ENCODE measurements at regions not wholly inside any gene's neighbourhood (a gene's known extent, or its start where the extent isn't known, plus 50 kb on each side); places are given as distances from the start of the nearest gene placed in this dataset.
"Not testable (repeated sequence)": the region's sequence is repeated elsewhere in the genome, so short reads cannot be mapped to it uniquely, and the experiment has no call there.

DNA sequence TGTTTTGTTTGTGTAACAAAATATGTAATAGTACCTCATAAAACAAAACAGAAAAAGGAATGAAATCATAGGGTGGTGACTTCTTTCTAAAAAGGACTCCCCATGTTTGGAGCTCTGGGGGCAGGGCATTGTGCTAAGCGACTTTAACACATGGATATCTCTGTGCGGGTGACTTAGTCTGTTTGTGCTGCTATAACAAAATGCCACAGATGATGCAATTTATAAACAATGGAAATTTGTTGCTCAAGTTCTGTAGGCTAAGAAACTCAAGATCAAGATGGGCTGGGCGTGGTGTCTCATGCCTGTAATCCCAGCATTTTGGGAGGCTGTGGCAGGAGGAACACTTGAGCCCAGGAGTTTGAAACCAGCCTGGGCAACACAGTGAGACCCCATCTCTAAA is 85.4 kb upstream of the SIM2 start:
- DNase-seq (ENCODE audit: missing footprints) (no peak), ATAC-seq (no peak)
- intact Hi-C loops (cut with DNase I) = no loop called here

DNA sequence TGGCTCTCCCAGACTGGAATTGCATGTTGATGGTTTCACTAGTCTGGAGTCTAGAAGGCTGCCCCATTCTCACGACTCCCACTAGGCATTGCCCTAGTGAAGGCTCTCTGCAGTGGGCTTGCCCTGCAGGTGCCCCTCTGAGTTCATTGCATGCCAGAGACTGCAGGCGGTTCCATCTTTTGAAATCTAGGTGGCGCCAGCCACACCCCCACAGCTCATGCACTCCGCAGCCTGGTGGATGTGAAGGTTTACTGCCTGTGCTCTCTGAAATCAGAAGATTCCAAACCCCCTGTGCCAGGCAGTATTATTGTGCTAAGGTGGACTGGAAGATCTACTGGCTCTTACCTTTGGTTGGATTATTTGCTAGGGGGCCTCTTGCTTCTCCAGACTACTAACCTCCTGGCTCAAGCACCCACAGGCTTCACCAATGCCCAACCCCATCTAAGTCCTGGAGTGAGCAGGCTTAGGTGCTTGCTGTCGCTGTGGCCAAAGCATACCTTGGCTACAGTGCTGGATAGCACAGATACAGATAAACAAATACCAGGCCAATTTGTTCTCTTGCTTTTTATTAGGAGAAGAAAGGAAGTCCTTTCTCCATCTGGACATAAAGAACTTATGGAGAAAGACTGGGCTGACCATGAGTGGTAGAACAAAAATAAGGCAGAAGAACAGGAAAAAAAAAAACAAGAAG is 83.5 kb upstream of the SIM2 start:
- no peak for DNase-seq (ENCODE audit: missing footprints)
- no peak for ATAC-seq
- intact Hi-C loops (cut with DNase I) = no loop called here

DNA sequence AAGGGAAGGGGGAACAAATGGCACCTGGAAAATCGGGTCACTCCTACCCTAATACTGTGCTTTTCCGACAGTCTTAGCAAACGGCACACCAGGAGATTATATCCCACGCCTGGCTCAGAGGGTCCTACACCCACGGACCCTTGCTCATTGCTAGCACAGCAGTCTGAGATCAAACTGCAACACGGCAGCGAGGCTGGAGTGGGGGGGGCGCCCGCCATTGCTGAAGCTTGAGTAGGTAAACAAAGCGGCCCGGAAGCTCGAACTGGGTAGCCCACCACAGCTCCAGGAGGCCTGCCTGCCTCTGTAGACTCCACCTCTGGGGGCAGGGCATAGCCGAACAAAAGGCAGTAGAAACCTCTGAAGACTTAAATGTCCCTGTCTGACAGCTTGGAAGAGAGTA is 82.1 kb upstream of the SIM2 start:
- intact Hi-C loops (cut with DNase I); ATAC-seq; DNase-seq (ENCODE audit: missing footprints): not testable (repeated sequence)

DNA sequence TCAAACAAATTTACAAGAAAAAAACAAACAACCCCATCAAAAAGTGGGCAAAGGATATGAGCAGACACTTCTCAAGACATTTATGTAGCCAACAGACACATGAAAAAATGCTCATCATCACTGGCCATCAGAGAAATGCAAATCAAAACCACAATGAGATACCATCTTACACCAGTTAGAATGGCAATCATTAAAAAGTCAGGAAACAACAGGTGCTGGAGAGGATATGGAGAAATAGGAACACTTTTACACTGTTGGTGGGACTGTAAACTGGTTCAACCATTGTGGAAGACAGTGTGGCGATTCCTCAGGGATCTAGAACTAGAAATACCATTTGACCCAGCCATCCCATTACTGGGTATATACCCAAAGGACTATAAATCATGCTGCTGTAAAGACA is 77.1 kb upstream of the SIM2 start:
- intact Hi-C loops (cut with DNase I); DNase-seq (ENCODE audit: missing footprints); ATAC-seq: not testable (repeated sequence)

DNA sequence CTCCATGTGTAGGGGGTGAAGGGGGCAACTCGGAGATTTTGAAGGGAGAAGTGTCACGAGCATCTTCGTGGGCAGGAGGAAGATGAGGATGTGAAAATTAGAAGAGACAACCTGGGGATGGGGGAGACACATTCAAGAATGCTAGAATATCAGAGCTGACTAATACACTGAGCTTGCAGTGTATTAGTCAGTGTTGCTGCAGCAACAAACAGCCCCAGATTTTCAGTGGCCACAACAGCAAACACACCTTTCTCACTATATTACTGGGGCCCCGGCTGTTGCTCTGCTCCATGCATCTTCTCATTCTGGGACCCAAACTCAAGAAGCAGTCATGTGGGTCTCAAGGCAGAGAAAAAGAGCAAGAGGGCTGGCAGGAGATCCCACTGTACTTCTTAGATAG is 74.8 kb upstream of the SIM2 start:
- DNase-seq (ENCODE audit: missing footprints) = no peak
- no peak for ATAC-seq
- intact Hi-C loops (cut with DNase I) = no loop called here

DNA sequence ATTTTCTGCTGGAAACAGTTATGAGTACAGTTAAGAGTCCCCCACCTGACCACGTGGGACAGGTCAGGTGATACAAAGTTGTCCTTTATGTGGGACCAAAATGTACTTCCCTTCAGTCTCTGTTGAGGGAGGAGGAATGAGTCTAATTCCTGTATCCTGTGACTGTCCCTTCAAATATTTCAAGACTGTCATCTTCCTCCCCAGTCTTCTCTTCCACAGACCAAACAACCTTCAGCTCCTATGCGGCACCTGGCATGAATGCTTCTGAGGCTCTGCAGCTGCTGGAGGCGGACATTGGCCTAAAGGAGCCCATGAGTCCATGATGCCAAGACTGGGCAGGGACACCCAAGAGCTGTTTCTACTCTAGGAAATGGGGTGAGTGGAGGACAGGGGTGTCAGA is 72.1 kb upstream of the SIM2 start:
- no peak for DNase-seq (ENCODE audit: missing footprints)
- intact Hi-C loops (cut with DNase I) = no loop called here
- no peak for ATAC-seq

DNA sequence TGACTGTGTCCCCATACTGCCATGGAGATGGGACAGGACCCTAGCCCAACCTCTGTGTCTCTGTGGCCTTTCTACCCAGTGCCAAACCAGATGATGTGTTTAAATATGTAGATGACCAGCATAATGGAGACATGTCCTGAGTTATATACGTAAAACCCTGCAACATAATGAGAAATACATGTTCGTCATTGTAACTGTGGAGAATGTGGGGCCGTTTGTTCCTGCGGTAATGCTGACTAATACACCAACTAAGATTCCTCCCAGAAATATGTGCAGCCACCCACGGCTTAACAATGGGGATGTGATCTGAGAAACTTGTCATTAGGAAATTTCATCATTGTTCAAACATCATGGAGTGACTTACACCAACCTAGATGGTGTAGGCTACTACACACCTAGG is 71.7 kb upstream of the SIM2 start:
- intact Hi-C loops (cut with DNase I) = no loop called here
- DNase-seq (ENCODE audit: missing footprints) = no peak
- no peak for ATAC-seq

DNA sequence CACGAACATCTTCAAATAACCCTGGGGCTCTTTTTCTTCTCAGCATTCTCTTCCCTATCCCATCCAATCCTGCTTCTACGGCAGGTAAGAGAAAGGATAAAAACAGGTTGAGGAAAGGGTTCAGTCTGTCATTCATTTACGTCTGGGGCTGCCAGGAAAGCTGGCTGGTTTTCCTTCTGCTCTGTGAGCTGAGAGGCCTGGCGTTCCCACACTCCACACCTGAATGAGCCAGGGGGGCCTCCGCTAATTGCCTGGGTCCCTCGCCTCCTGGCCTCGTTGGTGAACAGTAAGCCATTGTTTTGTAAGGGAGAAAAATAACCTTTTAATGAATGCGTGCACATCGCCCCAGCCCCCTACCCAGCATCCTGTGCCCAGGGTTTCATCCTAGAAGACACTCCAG is 70.8 kb upstream of the SIM2 start:
- no peak for DNase-seq (ENCODE audit: missing footprints)
- no peak for ATAC-seq
- intact Hi-C loops (cut with DNase I) = no loop called here

DNA sequence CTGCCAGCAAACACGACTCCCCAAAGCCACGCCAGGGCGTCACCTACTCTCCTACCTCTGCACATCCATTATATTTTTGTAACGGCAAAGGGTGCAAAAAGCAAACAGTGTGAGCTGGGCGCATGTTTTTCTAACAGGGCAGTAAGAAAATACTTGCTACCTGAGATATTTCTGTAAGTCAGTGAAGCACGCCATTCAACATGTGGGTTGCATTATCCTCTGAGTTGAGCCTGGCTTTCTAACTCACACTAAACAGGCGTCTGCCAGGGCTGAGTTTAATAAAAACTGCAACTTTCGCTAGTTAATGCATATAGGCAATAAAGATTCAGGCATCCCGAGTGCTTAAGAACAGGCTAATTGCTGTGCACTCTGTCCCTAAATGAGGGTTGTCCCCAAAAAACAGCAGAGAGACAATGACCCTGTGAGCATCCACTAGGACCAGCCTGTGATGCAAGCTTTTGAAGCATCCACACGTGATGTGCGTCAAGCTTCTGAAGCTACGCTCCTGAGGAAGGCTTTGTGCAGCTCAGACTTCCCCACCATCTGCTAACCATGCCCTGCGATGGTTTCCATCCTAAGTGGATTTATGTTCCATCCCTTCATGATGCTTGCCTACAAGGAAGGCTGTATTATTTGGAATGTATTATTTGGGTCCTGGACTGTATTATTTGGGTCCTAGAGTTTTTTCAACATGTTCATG is 70.0 kb upstream of the SIM2 start:
- DNase-seq (ENCODE audit: missing footprints) (no peak), ATAC-seq (no peak)
- intact Hi-C loops (cut with DNase I) = no loop called here

DNA sequence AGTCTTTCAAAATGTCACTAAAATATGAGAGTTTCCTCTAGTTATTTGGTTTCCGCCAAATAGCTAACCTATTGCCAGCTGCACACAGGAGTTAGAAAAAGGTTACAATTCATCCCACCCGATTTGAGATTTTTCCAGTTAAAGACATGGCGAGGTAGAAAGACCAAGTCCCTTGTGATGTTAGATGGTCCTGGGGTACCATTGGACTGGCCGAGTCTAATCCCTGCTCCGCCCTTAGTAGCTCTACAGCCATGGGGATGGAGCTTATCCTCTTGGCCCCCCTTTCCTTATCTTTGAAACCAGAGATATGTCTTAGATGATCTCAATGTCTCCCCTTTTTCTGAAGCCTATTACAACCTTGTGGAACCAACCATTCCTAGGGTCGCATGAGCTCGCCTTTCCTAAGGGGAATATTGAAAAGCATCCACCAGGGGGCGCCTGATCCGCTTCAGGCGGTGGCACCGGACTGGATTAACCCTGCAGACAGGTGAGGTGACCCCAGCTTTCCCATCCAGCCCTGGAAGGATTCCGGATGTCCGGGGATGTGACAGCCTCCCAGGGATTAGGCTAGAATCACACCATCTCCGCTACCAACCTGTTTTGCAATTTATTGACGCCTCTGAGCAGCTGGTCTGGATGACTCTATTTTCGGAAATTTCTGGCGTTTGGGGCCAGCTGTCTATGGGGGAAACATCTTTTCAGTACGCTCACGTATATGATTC is 68.3 kb upstream of the SIM2 start:
- DNase-seq (ENCODE audit: missing footprints) = no peak
- no peak for ATAC-seq
- intact Hi-C loops (cut with DNase I) = loop anchor here (2.0 kb wide), 1 partner anchor 296 kb away; no protein-coding TSS in a partner anchor

DNA sequence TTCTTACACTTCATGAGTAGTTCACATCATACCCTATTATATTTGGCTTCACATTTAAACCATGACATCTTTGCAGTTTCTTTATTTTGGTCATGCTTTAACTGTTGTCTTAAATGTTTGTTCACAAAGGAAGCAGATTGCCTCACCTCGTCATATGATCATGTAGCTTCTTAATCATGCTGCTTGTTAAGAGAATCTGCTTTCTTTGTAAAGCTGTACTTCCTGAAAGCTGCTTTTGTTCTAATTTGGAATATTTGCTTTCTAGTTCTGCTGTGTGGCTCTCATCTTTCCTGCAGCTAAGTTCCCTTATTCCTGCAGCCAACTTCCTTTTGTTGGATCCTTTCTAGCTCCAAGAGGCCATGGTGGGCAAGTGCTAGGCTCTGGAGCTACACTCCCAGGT is 62.9 kb upstream of the SIM2 start:
- intact Hi-C loops (cut with DNase I) = no loop called here
- DNase-seq (ENCODE audit: missing footprints) = no peak
- no peak for ATAC-seq

DNA sequence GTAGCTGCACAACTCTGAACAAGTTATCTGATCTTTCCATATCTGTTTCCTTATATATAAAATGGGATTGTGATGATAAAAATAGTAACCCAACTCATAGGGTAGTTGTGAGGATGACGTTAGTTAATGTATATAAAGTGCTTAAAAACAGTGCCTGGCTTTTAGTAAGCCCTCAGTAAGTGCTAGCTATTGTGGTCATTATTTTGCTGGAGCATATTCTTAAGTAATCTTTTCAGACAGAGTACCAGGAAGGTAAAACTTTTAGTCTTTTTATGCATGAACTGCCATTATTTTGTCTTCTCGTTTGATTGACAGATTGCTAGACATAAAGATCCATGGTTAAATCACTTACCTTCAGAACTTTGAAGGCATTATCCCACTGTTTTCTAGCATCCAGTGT is 62.5 kb upstream of the SIM2 start:
- ATAC-seq (no peak), DNase-seq (ENCODE audit: missing footprints) (no peak)
- intact Hi-C loops (cut with DNase I) = no loop called here

DNA sequence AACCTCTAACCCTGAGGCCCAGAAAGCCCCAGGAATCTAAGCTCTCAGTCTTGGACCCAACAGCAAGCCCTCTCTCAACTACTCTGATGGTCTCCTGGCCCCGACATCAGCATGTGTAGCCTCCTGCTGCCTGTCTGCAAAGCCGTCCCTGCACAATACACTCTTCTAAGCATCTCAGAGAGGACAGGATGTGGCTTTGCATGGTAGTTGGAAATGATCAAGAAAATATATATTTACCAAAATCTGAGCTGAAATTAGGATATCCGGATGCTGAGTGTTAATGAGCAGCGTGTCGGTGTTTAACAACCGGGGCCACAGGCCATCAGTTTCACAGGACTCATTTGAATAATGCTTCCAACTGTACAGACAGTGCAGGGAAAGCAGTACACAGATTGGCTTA is 59.1 kb upstream of the SIM2 start:
- intact Hi-C loops (cut with DNase I) = no loop called here

DNA sequence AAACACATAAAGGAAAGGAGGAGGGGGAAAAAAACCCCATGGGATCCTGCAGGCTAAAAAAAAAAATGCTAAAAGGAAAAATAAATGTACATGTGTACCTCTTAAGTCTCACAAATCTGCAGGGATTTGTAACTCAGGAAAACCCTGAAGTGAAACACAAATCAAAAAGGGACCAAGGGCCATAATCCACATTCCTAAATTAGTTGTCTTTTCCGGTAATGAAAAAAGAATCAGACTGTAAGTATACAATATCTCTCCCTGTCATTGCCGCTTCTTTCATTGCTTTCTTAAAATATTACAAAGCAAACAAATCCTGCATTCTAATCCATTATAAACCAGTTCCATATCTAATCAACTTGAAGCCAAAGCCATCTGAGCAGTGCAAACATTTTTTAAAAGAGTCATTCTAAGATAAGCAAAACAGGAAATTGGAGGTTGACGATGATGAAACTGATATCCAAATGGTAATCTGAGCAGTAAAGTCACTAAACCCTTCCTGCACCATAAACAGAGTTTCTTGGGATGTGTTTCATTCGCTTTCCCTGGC is 58.7 kb upstream of the SIM2 start:
- DNase-seq (ENCODE audit: missing footprints) (no peak), ATAC-seq (no peak)
- intact Hi-C loops (cut with DNase I) = no loop called here

More for the DNA sequence above, 59.1 kb upstream of the SIM2 start:
- DNase-seq (ENCODE audit: missing footprints) (no peak), ATAC-seq (no peak)

DNA sequence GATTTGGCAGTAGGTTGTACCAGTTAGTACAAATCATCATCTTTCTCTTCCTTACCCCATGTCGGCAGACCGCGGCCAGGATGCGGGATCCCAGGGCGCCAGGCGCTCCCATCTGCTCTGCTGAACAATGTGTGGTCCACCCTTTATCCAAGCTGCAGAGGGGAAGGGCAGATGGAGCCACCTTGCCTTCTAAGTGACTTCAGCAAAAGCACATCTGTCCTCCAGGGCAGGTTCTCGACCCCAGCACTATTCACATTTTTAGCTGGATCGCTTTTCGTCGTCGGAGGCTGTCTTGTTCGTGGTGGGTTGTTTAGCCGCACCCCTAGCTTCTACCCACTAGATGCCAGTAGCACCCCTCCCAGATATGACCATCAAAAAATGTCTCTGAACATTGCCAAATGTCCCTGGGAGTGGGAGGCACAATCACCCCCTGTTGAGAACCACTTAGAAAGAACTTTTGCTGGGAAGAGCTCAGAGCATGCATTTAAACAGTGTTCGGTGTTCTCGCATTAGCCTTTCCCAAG is 58.1 kb upstream of the SIM2 start:
- DNase-seq (ENCODE audit: missing footprints) (no peak), ATAC-seq (no peak)
- intact Hi-C loops (cut with DNase I) = no loop called here

DNA sequence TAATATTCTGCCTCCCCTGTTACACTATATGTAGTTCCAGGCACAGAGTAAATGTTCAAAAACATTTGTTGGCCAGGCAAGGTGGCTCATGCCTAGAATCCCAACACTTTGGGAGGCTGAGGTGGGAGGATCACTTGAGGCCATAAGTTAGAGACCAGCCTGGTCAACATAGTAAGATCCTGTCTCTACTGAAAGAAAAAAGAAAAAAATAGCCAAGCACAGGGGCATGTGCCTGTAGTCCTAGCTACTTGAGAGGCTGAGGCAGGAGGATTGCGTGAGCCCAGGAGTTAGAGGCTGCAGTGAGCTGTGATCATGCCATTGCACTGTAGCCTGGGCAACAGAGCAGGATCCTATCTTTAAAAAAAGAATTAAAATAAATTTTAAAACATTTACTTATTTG is 57.6 kb upstream of the SIM2 start:
- ATAC-seq = no peak
- intact Hi-C loops (cut with DNase I) = no loop called here
- DNase-seq (ENCODE audit: missing footprints) = no peak

DNA sequence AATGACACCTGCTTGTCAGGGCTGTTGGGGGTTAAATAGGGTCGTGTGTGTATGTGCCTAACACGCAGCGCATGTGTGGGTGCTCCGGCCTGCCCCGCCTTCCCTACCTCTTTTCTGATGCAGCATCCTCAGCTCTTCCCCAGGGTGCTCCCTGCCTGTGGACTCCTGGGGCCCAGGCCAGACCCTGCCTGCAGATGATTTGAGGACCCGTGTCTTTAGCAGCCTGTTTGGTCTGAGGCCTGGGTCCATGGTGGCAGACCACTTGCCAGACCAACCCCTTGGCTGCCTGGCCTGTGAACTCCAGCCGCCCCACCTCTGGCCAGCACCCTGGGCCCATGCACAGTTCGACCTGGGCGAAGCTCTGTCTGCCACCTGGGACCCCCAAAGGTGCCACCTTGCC is 57.0 kb upstream of the SIM2 start:
- no peak for DNase-seq (ENCODE audit: missing footprints)
- no peak for ATAC-seq
- intact Hi-C loops (cut with DNase I) = no loop called here

DNA sequence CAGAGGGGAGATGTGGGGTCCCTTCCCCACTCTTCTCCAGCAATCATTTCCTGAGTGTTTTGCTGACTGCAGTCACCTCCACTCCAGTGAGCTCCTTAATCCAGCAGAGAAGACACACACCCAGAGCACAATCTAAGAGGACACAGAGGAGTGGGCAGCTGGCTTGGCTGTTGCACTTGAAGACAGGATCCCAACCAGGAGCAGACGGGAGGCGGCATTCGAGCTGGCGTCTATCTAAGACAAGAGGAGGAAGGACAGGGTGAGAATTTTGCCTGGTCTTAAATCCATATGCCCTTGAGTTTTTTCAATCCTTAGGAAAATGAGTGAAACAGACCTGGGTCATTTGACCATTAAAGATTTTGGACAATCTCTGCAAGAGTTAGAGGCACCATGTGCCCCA is 56.1 kb upstream of the SIM2 start:
- intact Hi-C loops (cut with DNase I) = no loop called here
- ATAC-seq = no peak
- no peak for DNase-seq (ENCODE audit: missing footprints)

DNA sequence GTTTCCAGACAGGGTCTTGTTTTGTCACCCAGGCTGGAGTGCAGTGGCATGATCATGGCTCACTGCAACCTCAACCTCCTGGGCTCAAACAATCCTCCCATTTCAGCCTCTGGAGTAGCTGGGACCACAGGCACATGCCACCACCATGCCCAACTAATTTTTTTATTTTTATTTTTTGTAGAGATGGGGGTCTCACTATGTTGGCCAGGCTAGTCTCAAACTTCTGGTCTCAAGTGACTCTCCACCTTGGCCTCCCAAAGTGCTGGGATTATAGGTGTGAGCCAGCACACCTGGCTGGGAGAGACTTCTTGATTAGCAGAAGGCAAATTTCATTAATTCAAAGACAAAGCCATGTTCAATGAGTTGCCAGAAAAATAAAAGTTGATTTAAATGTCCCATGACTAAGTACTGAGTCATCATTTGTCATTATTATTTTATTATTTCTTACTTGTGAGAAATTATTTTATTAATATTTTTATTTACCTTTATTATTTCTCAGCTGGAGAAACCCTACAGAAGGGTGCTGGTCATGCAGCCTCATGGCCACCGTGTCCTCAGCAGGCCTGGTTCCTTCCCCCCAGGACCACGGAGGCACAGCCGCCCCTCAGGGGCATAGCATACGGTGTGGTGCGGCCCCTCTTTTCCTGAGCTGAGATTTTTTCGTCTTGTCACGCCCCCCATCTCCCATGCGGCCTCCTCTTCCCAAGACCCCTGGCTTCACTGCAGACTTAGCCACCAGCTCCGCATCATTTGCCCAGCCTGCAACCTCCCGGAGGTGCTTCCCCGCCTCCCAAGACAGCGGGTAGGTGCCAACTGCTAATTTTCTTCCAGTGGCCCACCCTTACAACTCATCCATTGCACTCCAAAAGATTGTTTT is 55.3 kb upstream of the SIM2 start:
- DNase-seq (ENCODE audit: missing footprints) (no peak), ATAC-seq (no peak)
- intact Hi-C loops (cut with DNase I) = no loop called here
